Liver (tissue), 3 donors: ENCODE measurements at regions not wholly inside any gene's neighbourhood (a gene's known extent, or its start where the extent isn't known, plus 50 kb on each side); places are given as distances from the start of the nearest gene placed in this dataset.

ENCODE experiments used
- CTCF ChIP-seq: fragments of 150-350 bp; IDR thresholded peaks from 2 replicates; pipeline ENCODE4 v1.5.1; 2017; ENCODE audit warnings: improper control_type of control experiment, low read depth, low read length; ENCODE audit not compliant: missing input control
- JUND ChIP-seq, 2 donors: IDR thresholded peaks; 2 replicates each; pipeline ENCODE4 v1.6.1; 2016; ENCODE audit warnings: antibody characterized with exemption in 2 of 2
- MAX ChIP-seq: IDR thresholded peaks from 2 replicates; pipeline ENCODE4 v1.6.1; 2016; ENCODE audit warnings: antibody characterized with exemption
- RAD21 ChIP-seq, 2 donors: IDR thresholded peaks; 2 replicates each; pipeline ENCODE4 v1.6.1; 2016; ENCODE audit warnings: antibody characterized with exemption in 2 of 2, mild to moderate bottlenecking in 2 of 2
- RXRA ChIP-seq, 2 donors: IDR thresholded peaks; 2 replicates each; pipeline ENCODE4 v1.6.1; 2017 to 2018; ENCODE audit warnings: antibody characterized with exemption in 2 of 2, mild to moderate bottlenecking in 1 of 2
- TAF1 ChIP-seq: conservative IDR thresholded peaks from 2 replicates; pipeline ENCODE4 v1.6.1; 2016; ENCODE audit warnings: antibody characterized with exemption, mild to moderate bottlenecking
- YY1 ChIP-seq: IDR thresholded peaks from 2 replicates; pipeline ENCODE4 v1.6.1; 2016; ENCODE audit warnings: antibody characterized with exemption, mild to moderate bottlenecking
- TF ChIP-seq, protein P1 (sequence below): IDR thresholded peaks from 2 replicates; pipeline ENCODE4 v1.6.1; 2016; ENCODE audit warnings: antibody characterized with exemption
- donor health status: healthy.
- donor health status: healthy.

- TF ChIP-seq, protein P1, sequence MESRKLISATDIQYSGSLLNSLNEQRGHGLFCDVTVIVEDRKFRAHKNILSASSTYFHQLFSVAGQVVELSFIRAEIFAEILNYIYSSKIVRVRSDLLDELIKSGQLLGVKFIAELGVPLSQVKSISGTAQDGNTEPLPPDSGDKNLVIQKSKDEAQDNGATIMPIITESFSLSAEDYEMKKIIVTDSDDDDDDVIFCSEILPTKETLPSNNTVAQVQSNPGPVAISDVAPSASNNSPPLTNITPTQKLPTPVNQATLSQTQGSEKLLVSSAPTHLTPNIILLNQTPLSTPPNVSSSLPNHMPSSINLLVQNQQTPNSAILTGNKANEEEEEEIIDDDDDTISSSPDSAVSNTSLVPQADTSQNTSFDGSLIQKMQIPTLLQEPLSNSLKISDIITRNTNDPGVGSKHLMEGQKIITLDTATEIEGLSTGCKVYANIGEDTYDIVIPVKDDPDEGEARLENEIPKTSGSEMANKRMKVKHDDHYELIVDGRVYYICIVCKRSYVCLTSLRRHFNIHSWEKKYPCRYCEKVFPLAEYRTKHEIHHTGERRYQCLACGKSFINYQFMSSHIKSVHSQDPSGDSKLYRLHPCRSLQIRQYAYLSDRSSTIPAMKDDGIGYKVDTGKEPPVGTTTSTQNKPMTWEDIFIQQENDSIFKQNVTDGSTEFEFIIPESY, result no peak
- TF ChIP-seq JUND (IDR thresholded peaks at IDR 0.05), result no peak
- TF ChIP-seq YY1, result no peak
- no peak for TF ChIP-seq CTCF
- no peak for TF ChIP-seq RXRA (IDR thresholded peaks at IDR 0.05)
- TF ChIP-seq TAF1, result no peak
- no peak for TF ChIP-seq RAD21 (IDR thresholded peaks at IDR 0.05)
- TF ChIP-seq MAX, result no peak
These were observed 84.0 kb upstream of the EXOC2 start for GRCh38 chr6:776951-777350.
